Esophagus squamous epithelium (tissue), 4 donors: ENCODE measurements at regions not wholly inside any gene's neighbourhood (a gene's known extent, or its start where the extent isn't known, plus 50 kb on each side); places are given as distances from the start of the nearest gene placed in this dataset.

Experiments used
- CTCF ChIP-seq, 6 experiments: fragments of 450-650 bp in 4 of 6; fragments of 200-600 bp in 2 of 6; sonication (generic) in 2 of 6; IDR thresholded peaks; one replicate each; pipeline ENCODE4 v1.5.1; 2016 to 2019; ENCODE audit warnings: antibody characterized with exemption in 6 of 6, mild to moderate bottlenecking in 4 of 6, moderate library complexity in 4 of 6
- POLR2A ChIP-seq, 4 donors: fragments of 450-650 bp; IDR thresholded peaks; one replicate each; pipeline ENCODE4 v1.6.1; 2017; ENCODE audit warnings: antibody characterized with exemption in 4 of 4, mild to moderate bottlenecking in 4 of 4, moderate library complexity in 3 of 4

- TF ChIP-seq CTCF (IDR thresholded peaks at IDR 0.05) (no peak), POLR2A (IDR thresholded peaks at IDR 0.05) (no peak)
Observed at GRCh38 chr16:73149334-73149733, 101.4 kb upstream of the ZFHX3 start.
